Trophoblast cell (in vitro differentiated cells and primary cell): ENCODE measurements at regions not wholly inside any gene's neighbourhood (a gene's known extent, or its start where the extent isn't known, plus 50 kb on each side); places are given as distances from the start of the nearest gene placed in this dataset.

Experiments used
- DNase-seq, 2 donors: peaks; one replicate each; pipeline ENCODE4 v3.0.0-alpha.2; 2016
- H2AFZ ChIP-seq: 2 replicates; pipeline ENCODE4 v1.6.1; 2013; ENCODE audit warnings: low read length, moderate library complexity, mild to moderate bottlenecking; ENCODE audit not compliant: insufficient read depth, poor library complexity
- H2AK5ac ChIP-seq: 2 replicates; pipeline ENCODE4 v1.6.1; 2013; ENCODE audit warnings: mild to moderate bottlenecking, low read length
- H2BK120ac ChIP-seq: 2 replicates; pipeline ENCODE4 v1.6.1; 2013; ENCODE audit warnings: low read length, mild to moderate bottlenecking, moderate library complexity; ENCODE audit not compliant: insufficient read depth, poor library complexity
- H2BK12ac ChIP-seq: 2 replicates; pipeline ENCODE4 v1.6.1; 2013; ENCODE audit warnings: mild to moderate bottlenecking, low read length, moderate library complexity
- H2BK5ac ChIP-seq: 2 replicates; pipeline ENCODE4 v1.6.1; 2013; ENCODE audit warnings: low read length, low read depth, moderate library complexity, mild to moderate bottlenecking; ENCODE audit not compliant: poor library complexity
- H3K14ac ChIP-seq: 2 replicates; pipeline ENCODE4 v1.6.1; 2013; ENCODE audit warnings: mild to moderate bottlenecking, low read length
- H3K18ac ChIP-seq: 2 replicates; pipeline ENCODE4 v1.6.1; 2013; ENCODE audit warnings: mild to moderate bottlenecking, low read length
- H3K23ac ChIP-seq: 2 replicates; pipeline ENCODE4 v1.6.1; 2013; ENCODE audit warnings: low read length
- H3K27ac ChIP-seq: 2 replicates; pipeline ENCODE4 v1.5.1; 2013; ENCODE audit warnings: low read depth, mild to moderate bottlenecking, inconsistent platforms, low read length, moderate library complexity
- H3K27me3 ChIP-seq: 2 replicates; pipeline ENCODE4 v1.6.1; 2013; ENCODE audit warnings: inconsistent platforms, mild to moderate bottlenecking, low read length, moderate library complexity; ENCODE audit not compliant: insufficient read depth
- H3K36me3 ChIP-seq, 2 experiments: 1 replicate in 1 of 2; 2 replicates in 1 of 2; pipeline ENCODE4 v1.6.1; 2013; ENCODE audit warnings: low read length in 2 of 2, mild to moderate bottlenecking in 2 of 2, moderate library complexity in 1 of 2; ENCODE audit not compliant: insufficient read depth in 2 of 2, control insufficient read depth in 1 of 2
- H3K4ac ChIP-seq: 2 replicates; pipeline ENCODE4 v1.6.1; 2013; ENCODE audit warnings: low read depth, mild to moderate bottlenecking, low read length, moderate library complexity
- H3K4me1 ChIP-seq, 2 experiments: 1 replicate in 1 of 2; 2 replicates in 1 of 2; pipeline ENCODE4 v1.6.1; 2013; ENCODE audit warnings: low read length in 2 of 2, mild to moderate bottlenecking in 2 of 2, moderate library complexity in 1 of 2; ENCODE audit not compliant: insufficient read depth in 2 of 2, control insufficient read depth in 1 of 2
- H3K4me2 ChIP-seq: 2 replicates; pipeline ENCODE4 v1.6.1; 2013; ENCODE audit warnings: inconsistent platforms, mild to moderate bottlenecking, low read length, moderate library complexity
- H3K4me3 ChIP-seq: 2 replicates; pipeline ENCODE4 v1.5.1; 2013; ENCODE audit warnings: mild to moderate bottlenecking, low read depth, low read length, inconsistent platforms
- H3K79me1 ChIP-seq: one replicate; pipeline ENCODE4 v1.6.1; 2013; ENCODE audit warnings: low read length
- H3K79me2 ChIP-seq: 2 replicates; pipeline ENCODE4 v1.6.1; 2013; ENCODE audit warnings: low read length, mild to moderate bottlenecking; ENCODE audit not compliant: control insufficient read depth, insufficient read depth, poor library complexity
- H3K9ac ChIP-seq: 2 replicates; pipeline ENCODE4 v1.6.1; 2013; ENCODE audit warnings: mild to moderate bottlenecking, low read length
- H3K9me3 ChIP-seq: 2 replicates; pipeline ENCODE4 v1.6.1; 2013; ENCODE audit warnings: low read depth, mild to moderate bottlenecking, control low read depth, inconsistent platforms, low read length; ENCODE audit not compliant: insufficient read depth
- H4K12ac ChIP-seq: 2 replicates; pipeline ENCODE4 v1.6.1; 2013; ENCODE audit warnings: low read depth, mild to moderate bottlenecking, low read length, moderate library complexity
- H4K8ac ChIP-seq: 2 replicates; pipeline ENCODE4 v1.6.1; 2013; ENCODE audit warnings: low read depth, mild to moderate bottlenecking, low read length, moderate library complexity
- H4K91ac ChIP-seq: one replicate; pipeline ENCODE4 v1.6.1; 2013; ENCODE audit warnings: low read depth, mild to moderate bottlenecking, low read length, moderate library complexity
- WGBS: extraction: QIAGEN DNeasy Blood & Tissue Kit; methylation state at CpG from one replicate; pipeline ENCODE4 v1.1.7; 2013; ENCODE audit warnings: missing lambda C conversion rate; ENCODE audit not compliant: insufficient read length, insufficient coverage; ENCODE audit errors: extremely low coverage; 5-methylcytosine and 5-hydroxymethylcytosine counted together

DNA sequence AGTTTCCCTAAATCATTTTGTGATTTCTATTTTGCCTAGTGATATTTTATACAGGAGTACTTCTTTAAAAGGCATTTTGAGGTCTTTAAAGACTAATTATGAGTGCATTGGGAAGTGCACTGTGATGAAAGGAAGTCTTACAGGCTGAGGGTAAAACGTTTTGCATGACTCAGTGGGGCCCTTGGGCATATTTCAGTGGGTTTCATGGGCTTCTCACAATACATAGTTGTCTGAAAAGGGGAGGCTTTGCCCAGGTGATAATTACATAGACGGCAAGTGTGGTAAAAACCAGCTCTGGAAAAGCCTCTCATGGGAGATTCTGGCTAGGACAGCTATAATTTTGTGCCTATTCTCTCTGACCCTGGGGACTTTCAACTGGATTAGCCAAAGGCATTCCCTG is 387.2 kb downstream of the ARHGEF28 start:
- Histone ChIP-seq H3K14ac (no peak overlapping the region), H3K79me1 (no peaks in the 10 kb centered on the region), H3K9ac (no peak overlapping the region), H3K79me2 (no peaks in the 10 kb centered on the region), H3K27me3 (no peaks in the 10 kb centered on the region), H3K36me3 (no peaks in the 10 kb centered on the region), H4K8ac (no peak overlapping the region), H4K12ac (no peak overlapping the region), H3K4ac (no peak overlapping the region), H3K23ac (no peak overlapping the region), H2AFZ (no peak overlapping the region), H2BK5ac (no peak overlapping the region), H3K4me2 (no peak overlapping the region), H3K4me1 (peaks cover 4 to 5% of the 10 kb centered on the region in 2 experiments), H3K27ac (no peak overlapping the region), H3K18ac (no peak overlapping the region), H2AK5ac (no peak overlapping the region), H4K91ac (no peak overlapping the region), H2BK120ac (no peak overlapping the region), H3K4me3 (no peak overlapping the region), H3K9me3 (no peaks in the 10 kb centered on the region), H2BK12ac (no peak overlapping the region)
- WGBS, result no CpG with 5 or more reads among the region's 2 CpGs
- no peak for DNase-seq

- H3K4me1 ChIP-seq, result peaks cover 0 to 5% of the 10 kb centered on the region in 2 experiments
- H3K18ac ChIP-seq, result no peak overlapping the region
- no peak overlapping the region for H3K23ac ChIP-seq
- no peak overlapping the region for H3K27ac ChIP-seq
- H3K14ac ChIP-seq, result no peak overlapping the region
- H2BK120ac ChIP-seq, result no peak overlapping the region
- H3K4ac ChIP-seq, result no peak overlapping the region
- no CpG with 5 or more reads among the region's 1 CpG for WGBS
- no peak overlapping the region for H3K4me3 ChIP-seq
- no peaks in the 10 kb centered on the region for H3K36me3 ChIP-seq
- no peak overlapping the region for H4K8ac ChIP-seq
- no peak overlapping the region for H3K4me2 ChIP-seq
- no peak for DNase-seq
- H3K9ac ChIP-seq, result no peak overlapping the region
- no peaks in the 10 kb centered on the region for H3K9me3 ChIP-seq
- no peak overlapping the region for H2AFZ ChIP-seq
- no peaks in the 10 kb centered on the region for H3K79me1 ChIP-seq
- H3K27me3 ChIP-seq, result no peaks in the 10 kb centered on the region
- no peaks in the 10 kb centered on the region for H3K79me2 ChIP-seq
- no peak overlapping the region for H4K91ac ChIP-seq
- no peak overlapping the region for H2AK5ac ChIP-seq
- H2BK5ac ChIP-seq, result no peak overlapping the region
- H4K12ac ChIP-seq, result no peak overlapping the region
- H2BK12ac ChIP-seq, result no peak overlapping the region
Observed at GRCh38 chr5:74009502-74009901, 383.5 kb downstream of the ARHGEF28 start.

- no peak for DNase-seq
- H3K27me3 ChIP-seq, result no peaks in the 10 kb centered on the region
- no peak overlapping the region for H3K4me2 ChIP-seq
- no peak overlapping the region for H2BK5ac ChIP-seq
- no peaks in the 10 kb centered on the region for H3K79me1 ChIP-seq
- H2BK12ac ChIP-seq, result no peak overlapping the region
- H2AFZ ChIP-seq, result no peak overlapping the region
- H3K14ac ChIP-seq, result no peak overlapping the region
- no peaks in the 10 kb centered on the region for H3K36me3 ChIP-seq
- no CpG with 5 or more reads among the region's 1 CpG for WGBS
- no peak overlapping the region for H3K4me3 ChIP-seq
- peaks cover 3% of the 10 kb centered on the region for H3K9me3 ChIP-seq
- no peak overlapping the region for H3K4ac ChIP-seq
- no peak overlapping the region for H4K8ac ChIP-seq
- H3K9ac ChIP-seq, result no peak overlapping the region
- no peak overlapping the region for H3K23ac ChIP-seq
- no peak overlapping the region for H2BK120ac ChIP-seq
- H3K79me2 ChIP-seq, result no peaks in the 10 kb centered on the region
- H3K4me1 ChIP-seq, result peaks cover 0 to 2% of the 10 kb centered on the region in 2 experiments
- H4K91ac ChIP-seq, result no peak overlapping the region
- H4K12ac ChIP-seq, result no peak overlapping the region
- H3K27ac ChIP-seq, result no peak overlapping the region
- H3K18ac ChIP-seq, result no peak overlapping the region
- no peak overlapping the region for H2AK5ac ChIP-seq
Observed at GRCh38 chr5:74007193-74007592, 381.2 kb downstream of the ARHGEF28 start.

DNA sequence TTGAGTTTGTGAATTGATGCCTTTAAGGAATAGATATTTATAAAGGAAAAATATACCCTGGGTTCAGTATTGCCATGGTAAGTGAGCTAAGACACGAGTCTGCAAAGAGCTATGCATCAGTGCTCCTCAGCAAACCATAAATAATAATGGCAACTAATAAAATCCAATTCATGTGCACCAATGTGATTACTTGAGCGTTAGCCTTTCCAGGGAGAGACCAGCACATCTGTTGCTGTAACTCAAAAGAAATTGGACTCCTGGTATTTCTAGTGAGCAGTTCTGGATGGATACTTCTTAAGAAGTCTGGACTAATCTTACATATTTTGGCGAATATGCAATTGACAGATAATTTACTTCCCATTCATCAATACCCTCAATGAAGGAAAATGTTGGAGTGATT is 373.3 kb downstream of the ARHGEF28 start:
- H3K4me2 ChIP-seq, result no peak overlapping the region
- H4K12ac ChIP-seq, result no peak overlapping the region
- DNase-seq, result no peak
- no peak overlapping the region for H3K23ac ChIP-seq
- no peak overlapping the region for H2BK12ac ChIP-seq
- H4K91ac ChIP-seq, result no peak overlapping the region
- WGBS, result no CpG with 5 or more reads among the region's 3 CpGs
- no peak overlapping the region for H2AFZ ChIP-seq
- H3K18ac ChIP-seq, result no peak overlapping the region
- no peaks in the 10 kb centered on the region for H3K27me3 ChIP-seq
- no peaks in the 10 kb centered on the region for H3K4me1 ChIP-seq
- no peak overlapping the region for H2AK5ac ChIP-seq
- H3K4me3 ChIP-seq, result no peak overlapping the region
- H3K27ac ChIP-seq, result no peak overlapping the region
- no peak overlapping the region for H2BK120ac ChIP-seq
- H3K4ac ChIP-seq, result no peak overlapping the region
- no peaks in the 10 kb centered on the region for H3K36me3 ChIP-seq
- no peak overlapping the region for H3K9ac ChIP-seq
- H3K79me1 ChIP-seq, result no peaks in the 10 kb centered on the region
- H3K79me2 ChIP-seq, result no peaks in the 10 kb centered on the region
- no peak overlapping the region for H4K8ac ChIP-seq
- H3K14ac ChIP-seq, result no peak overlapping the region
- H2BK5ac ChIP-seq, result no peak overlapping the region
- peaks cover 3% of the 10 kb centered on the region for H3K9me3 ChIP-seq
